IMR-90 (cell line): ENCODE measurements at regions not wholly inside any gene's neighbourhood (a gene's known extent, or its start where the extent isn't known, plus 50 kb on each side); places are given as distances from the start of the nearest gene placed in this dataset.

Experiments
- ATAC-seq: fragments of 200-7000 bp; cut with Tn5 transposase; 2 replicates; pipeline ENCODE4 v1.9.1; 2020; ENCODE audit warnings: low read depth, mild to moderate bottlenecking, moderate library complexity
- BruUV-seq: library from RNA; stranded (reverse); fragments of 400-500 nt; replicated peaks from 2 replicates; lab custom pipeline; 2021; lab: Mats Ljungman, UMichigan
- CTCF ChIA-PET: fragments of 300-600 bp; formaldehyde crosslinking; extraction: SDS; loops from one replicate; lab custom pipeline; 2021; ENCODE audit warnings: antibody characterized with exemption; lab: Yijun Ruan, JAX
- POLR2A ChIA-PET: fragments of 300-600 bp; sonication (Branson Sonifier 250); formaldehyde crosslinking; loops from one replicate; lab custom pipeline; 2022; ENCODE audit warnings: antibody characterized with exemption; ENCODE audit not compliant: unreplicated experiment; lab: Charles Lee
- DNase-seq: peaks from one replicate; pipeline ENCODE4 v3.0.0; 2013
- H2AFZ ChIP-seq: replicated peaks from 2 replicates; pipeline ENCODE3; 2013; ENCODE audit warnings: low read length, mild to moderate bottlenecking; ENCODE audit not compliant: poor library complexity
- H2AK5ac ChIP-seq: 2 replicates; pipeline ENCODE4 v1.6.1; 2013; ENCODE audit warnings: low read depth, low read length, inconsistent platforms
- H2AK9ac ChIP-seq: replicated peaks from 2 replicates; pipeline ENCODE3; 2013; ENCODE audit warnings: mild to moderate bottlenecking, low read depth, low read length, moderate library complexity; ENCODE audit not compliant: poor library complexity
- H2BK120ac ChIP-seq: 2 replicates; pipeline ENCODE4 v1.6.1; 2013; ENCODE audit warnings: low read depth, low read length, inconsistent platforms
- H2BK15ac ChIP-seq: 3 replicates; pipeline ENCODE4 v1.6.1; 2013; ENCODE audit warnings: low read depth, low read length, inconsistent platforms
- H2BK20ac ChIP-seq: 2 replicates; pipeline ENCODE4 v1.6.1; 2013; ENCODE audit warnings: low read depth, mild to moderate bottlenecking, inconsistent platforms, low read length, moderate library complexity
- H2BK5ac ChIP-seq: 2 replicates; pipeline ENCODE4 v1.6.1; 2013; ENCODE audit warnings: mild to moderate bottlenecking, low read depth, low read length, inconsistent platforms; ENCODE audit not compliant: poor library complexity, severe bottlenecking
- H3K14ac ChIP-seq: replicated peaks from 2 replicates; pipeline ENCODE4 v1.6.1; 2013; ENCODE audit warnings: low read depth, low read length, inconsistent platforms
- H3K18ac ChIP-seq: 2 replicates; pipeline ENCODE4 v1.6.1; 2013; ENCODE audit warnings: low read depth, low read length, control low read depth
- H3K23ac ChIP-seq: 2 replicates; pipeline ENCODE4 v1.6.1; 2013; ENCODE audit warnings: low read depth, low read length, inconsistent platforms
- H3K27ac ChIP-seq: 2 replicates; pipeline ENCODE4 v1.5.1; 2013; ENCODE audit warnings: mild to moderate bottlenecking, control low read depth, low read length; ENCODE audit not compliant: insufficient read depth
- H3K27me3 ChIP-seq: 2 replicates; pipeline ENCODE4 v1.6.1; 2013; ENCODE audit warnings: low read length; ENCODE audit not compliant: control insufficient read depth, insufficient read depth
- H3K36me3 ChIP-seq: 2 replicates; pipeline ENCODE4 v1.6.1; 2013; ENCODE audit warnings: low read length, mixed read lengths; ENCODE audit not compliant: control insufficient read depth, insufficient read depth
- H3K4ac ChIP-seq: 2 replicates; pipeline ENCODE4 v1.6.1; 2013; ENCODE audit warnings: low read depth, low read length, inconsistent platforms
- H3K4me1 ChIP-seq: 2 replicates; pipeline ENCODE4 v1.6.1; 2013; ENCODE audit warnings: low read length, mixed read lengths; ENCODE audit not compliant: control insufficient read depth, insufficient read depth
- H3K4me2 ChIP-seq: 2 replicates; pipeline ENCODE4 v1.6.1; 2013; ENCODE audit warnings: low read depth, mild to moderate bottlenecking, control low read depth, low read length, moderate library complexity
- H3K4me3 ChIP-seq: 2 replicates; pipeline ENCODE4 v1.5.1; 2013; ENCODE audit warnings: low read depth, mild to moderate bottlenecking, control low read depth, low read length, moderate library complexity; ENCODE audit not compliant: insufficient read depth
- H3K56ac ChIP-seq: 2 replicates; pipeline ENCODE4 v1.6.1; 2013; ENCODE audit warnings: low read length, inconsistent platforms; ENCODE audit not compliant: insufficient read depth; ENCODE audit errors: extremely low read depth
- H3K79me1 ChIP-seq, 2 experiments: 2 replicates each; pipeline ENCODE4 v1.6.1; 2013; ENCODE audit warnings: low read length in 2 of 2, inconsistent platforms in 1 of 2, low read depth in 1 of 2
- H3K9ac ChIP-seq: 2 replicates; pipeline ENCODE4 v1.6.1; 2013; ENCODE audit warnings: low read depth, low read length, control low read depth
- H3K9me1 ChIP-seq: 2 replicates; pipeline ENCODE4 v1.6.1; 2013; ENCODE audit warnings: low read length, inconsistent platforms; ENCODE audit not compliant: insufficient read depth
- H3K9me3 ChIP-seq: 2 replicates; pipeline ENCODE4 v1.6.1; 2013; ENCODE audit warnings: low read length; ENCODE audit not compliant: control insufficient read depth, insufficient read depth
- H4K20me1 ChIP-seq: 2 replicates; pipeline ENCODE4 v1.6.1; 2013; ENCODE audit warnings: low read length, inconsistent platforms; ENCODE audit not compliant: insufficient read depth
- H4K5ac ChIP-seq: 2 replicates; pipeline ENCODE4 v1.6.1; 2013; ENCODE audit warnings: mild to moderate bottlenecking, low read depth, low read length, control low read depth
- H4K8ac ChIP-seq, 2 experiments: 2 replicates each; pipeline ENCODE4 v1.6.1; 2013; ENCODE audit warnings: low read depth in 2 of 2, low read length in 2 of 2, control low read depth in 1 of 2, inconsistent platforms in 1 of 2
- H4K91ac ChIP-seq: 2 replicates; pipeline ENCODE4 v1.6.1; 2013; ENCODE audit warnings: low read depth, low read length, inconsistent platforms; ENCODE audit not compliant: insufficient read depth
- BHLHE40 ChIP-seq: fragments of 150-350 bp; IDR thresholded peaks from 2 replicates; pipeline ENCODE4 v1.6.1; 2016; ENCODE audit warnings: mild to moderate bottlenecking, low read depth, low read length
- CHD1 ChIP-seq: IDR thresholded peaks from 2 replicates; pipeline ENCODE4 v1.6.1; 2012; ENCODE audit warnings: low read depth, low read length, improper control_type of control experiment
- CTCF ChIP-seq: conservative IDR thresholded peaks from 2 replicates; pipeline ENCODE4 v1.5.1; 2012; ENCODE audit warnings: mild to moderate bottlenecking, low read depth, low read length, improper control_type of control experiment
- ELK1 ChIP-seq: fragments of 150-350 bp; IDR thresholded peaks from 2 replicates; pipeline ENCODE4 v1.6.1; 2016; ENCODE audit warnings: low read depth, mild to moderate bottlenecking, low read length, moderate library complexity, borderline replicate concordance
- MAFK ChIP-seq: IDR thresholded peaks from 2 replicates; pipeline ENCODE4 v1.6.1; 2012; ENCODE audit warnings: low read depth, low read length, improper control_type of control experiment
- MAZ ChIP-seq: IDR thresholded peaks from 2 replicates; pipeline ENCODE4 v1.6.1; 2012; ENCODE audit warnings: low read depth, mild to moderate bottlenecking, low read length, improper control_type of control experiment, moderate library complexity, borderline replicate concordance
- MXI1 ChIP-seq: IDR thresholded peaks from 2 replicates; pipeline ENCODE4 v1.6.1; 2012; ENCODE audit warnings: low read depth, mild to moderate bottlenecking, low read length, moderate library complexity, borderline replicate concordance
- NFE2L2 ChIP-seq: fragments of 150-350 bp; IDR thresholded peaks from 2 replicates; pipeline ENCODE4 v1.6.1; 2016; ENCODE audit warnings: low read depth, mild to moderate bottlenecking, low read length
- POLR2A ChIP-seq: IDR thresholded peaks from 2 replicates; pipeline ENCODE4 v1.6.1; 2012; ENCODE audit warnings: mild to moderate bottlenecking, low read depth, low read length
- RAD21 ChIP-seq: IDR thresholded peaks from 2 replicates; pipeline ENCODE4 v1.6.1; 2012; ENCODE audit warnings: low read length, improper control_type of control experiment
- RCOR1 ChIP-seq: IDR thresholded peaks from 2 replicates; pipeline ENCODE4 v1.6.1; 2012; ENCODE audit warnings: mild to moderate bottlenecking, low read length, improper control_type of control experiment; ENCODE audit not compliant: insufficient replicate concordance
- RFX5 ChIP-seq: IDR thresholded peaks from 2 replicates; pipeline ENCODE4 v1.8.0; 2012; ENCODE audit warnings: low read depth, mild to moderate bottlenecking, low read length, moderate library complexity
- WGBS, 2 experiments: methylation state at CpG; one replicate each; pipeline versions ENCODE4 v1.1.5 to v1.1.7; 2013; ENCODE audit warnings: missing lambda C conversion rate in 2 of 2; ENCODE audit not compliant: insufficient read length in 1 of 2; ENCODE audit errors: extremely low coverage in 2 of 2; 5-methylcytosine and 5-hydroxymethylcytosine counted together
- dilution Hi-C: fragments of 300-500 bp; cut with HindIII; formaldehyde crosslinking; loops from one replicate; pipeline ENCODE4 v1.14.3; 2018; ENCODE audit warnings: low sequenced_read_pairs; ENCODE audit not compliant: unreplicated experiment
- in situ Hi-C: fragments of 300-500 bp; cut with MboI; formaldehyde crosslinking; loops from 3 replicates; pipeline ENCODE4 v1.14.3; 2019; ENCODE audit warnings: low sequenced_read_pairs, inconsistent platforms, mixed read lengths
- intact Hi-C: fragments of 100-400 bp; cut with micrococcal nuclease; formaldehyde crosslinking; loops from 2 replicates; pipeline ENCODE4 v1.10.0; 2022

GRCh38 chr2:12467303-12467702 lies 249.4 kb upstream of the TRIB2 start:
- H2BK20ac ChIP-seq: no peak overlapping the region
- intact Hi-C loops: no loop called here
- dilution Hi-C loops: no loop called here
- no peak overlapping the region for H3K18ac ChIP-seq
- WGBS, 2 experiments: no CpG with 5 or more reads among the region's 4 CpGs
- TF ChIP-seq RCOR1 (no peak), NFE2L2 (no peak), POLR2A (no peak), RFX5 (no peak), CHD1 (no peak), MAZ (no peak), BHLHE40 (no peak), ELK1 (no peak), MAFK (no peak), CTCF (no peak), RAD21 (no peak), MXI1 (no peak)
- H3K56ac ChIP-seq: no peak overlapping the region
- no peaks in the 10 kb centered on the region for H3K9me3 ChIP-seq
- H2BK120ac ChIP-seq: no peak overlapping the region
- DNase-seq (no peak), ATAC-seq (no peak)
- BruUV-seq: no TSS peak
- H3K4me2 ChIP-seq: no peak overlapping the region
- H3K4ac ChIP-seq: no peak overlapping the region
- no peak overlapping the region for H2BK15ac ChIP-seq
- H3K9ac ChIP-seq: no peak overlapping the region
- H2AK9ac ChIP-seq: no peak overlapping the region
- H3K27ac ChIP-seq: no peak overlapping the region
- H3K79me1 ChIP-seq: no peaks in the 10 kb centered on the region
- H3K27me3 ChIP-seq: no peaks in the 10 kb centered on the region
- in situ Hi-C loops: no loop called here
- H4K91ac ChIP-seq: no peak overlapping the region
- no peak overlapping the region for H2BK5ac ChIP-seq
- H3K9me1 ChIP-seq: no peaks in the 10 kb centered on the region
- no peak overlapping the region for H2AFZ ChIP-seq
- H3K14ac ChIP-seq: no peak overlapping the region
- no peaks in the 10 kb centered on the region for H3K36me3 ChIP-seq
- ChIA-PET CTCF (no interaction called here), POLR2A (no interaction called here)
- H4K8ac ChIP-seq: no peak overlapping the region
- H2AK5ac ChIP-seq: no peak overlapping the region
- no peaks in the 10 kb centered on the region for H4K20me1 ChIP-seq
- no peak overlapping the region for H3K4me3 ChIP-seq
- peaks cover 9% of the 10 kb centered on the region for H3K4me1 ChIP-seq
- no peak overlapping the region for H4K5ac ChIP-seq
- H3K23ac ChIP-seq: no peak overlapping the region
